NT2/D1 (cell line): ENCODE measurements at regions not wholly inside any gene's neighbourhood (a gene's known extent, or its start where the extent isn't known, plus 50 kb on each side); places are given as distances from the start of the nearest gene placed in this dataset.

ENCODE experiments used
- YY1 ChIP-seq: IDR thresholded peaks from 2 replicates; pipeline ENCODE4 v1.6.1; 2011; ENCODE audit not compliant: insufficient read length, insufficient read depth
- ZNF274 ChIP-seq: IDR thresholded peaks from 2 replicates; pipeline ENCODE4 v1.6.1; 2011; ENCODE audit warnings: mild to moderate bottlenecking, low read depth, low read length

DNA sequence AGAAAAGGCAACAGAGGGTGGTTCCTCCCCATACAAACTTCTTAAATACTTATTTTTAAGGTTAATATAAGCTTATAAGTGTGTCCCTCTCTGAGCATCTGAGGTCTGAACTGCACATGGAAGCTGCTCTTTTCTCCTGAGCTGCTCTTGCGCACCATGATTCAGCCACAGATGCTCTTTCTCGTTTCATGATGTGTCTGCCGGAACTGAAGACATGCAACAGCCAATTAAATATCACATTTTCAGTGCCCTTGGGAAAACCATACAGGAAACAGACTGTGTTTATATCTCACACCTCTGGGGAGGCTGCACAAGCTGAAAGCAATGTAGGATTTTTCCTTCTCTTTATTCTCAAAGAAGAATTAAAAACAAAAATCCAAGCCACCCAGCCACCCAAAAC is 96.8 kb upstream of the NREP start:
- TF ChIP-seq YY1 (no peak), ZNF274 (no peak)
